SW 1271 (cell line): ENCODE measurements at regions not wholly inside any gene's neighbourhood (a gene's known extent, or its start where the extent isn't known, plus 50 kb on each side); places are given as distances from the start of the nearest gene placed in this dataset.

ENCODE experiments used
- DNase-seq, 2 experiments: peaks; one replicate each; lab custom pipeline; 2025; lab: John Stamatoyannopoulos, UW

DNA sequence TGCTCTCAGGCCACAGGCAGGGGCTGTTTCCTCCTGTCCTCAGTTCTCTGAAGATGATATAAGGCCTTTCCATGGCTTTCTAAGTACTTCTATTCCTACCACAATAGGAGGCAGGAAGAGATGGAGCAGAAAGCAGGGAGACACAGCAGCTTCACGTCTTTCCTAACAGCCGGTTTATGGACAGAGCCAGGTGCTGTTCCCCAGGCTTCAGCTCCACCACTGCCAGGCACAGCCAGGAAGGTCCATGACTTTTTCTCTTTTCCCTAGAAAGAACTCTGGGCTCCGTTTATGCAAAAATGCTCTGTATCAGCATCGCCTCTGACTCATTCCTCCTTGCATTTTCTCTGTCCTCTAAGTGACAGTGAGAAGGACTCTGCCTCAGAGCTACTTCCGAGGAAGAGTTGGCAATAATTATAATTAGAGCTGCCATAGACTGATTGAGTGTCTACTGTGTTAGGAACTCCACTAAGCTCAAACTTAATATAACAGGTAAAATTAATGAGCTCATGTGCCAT, 478.5 kb downstream of the RASEF start:
- DNase-seq, result no peak

DNA sequence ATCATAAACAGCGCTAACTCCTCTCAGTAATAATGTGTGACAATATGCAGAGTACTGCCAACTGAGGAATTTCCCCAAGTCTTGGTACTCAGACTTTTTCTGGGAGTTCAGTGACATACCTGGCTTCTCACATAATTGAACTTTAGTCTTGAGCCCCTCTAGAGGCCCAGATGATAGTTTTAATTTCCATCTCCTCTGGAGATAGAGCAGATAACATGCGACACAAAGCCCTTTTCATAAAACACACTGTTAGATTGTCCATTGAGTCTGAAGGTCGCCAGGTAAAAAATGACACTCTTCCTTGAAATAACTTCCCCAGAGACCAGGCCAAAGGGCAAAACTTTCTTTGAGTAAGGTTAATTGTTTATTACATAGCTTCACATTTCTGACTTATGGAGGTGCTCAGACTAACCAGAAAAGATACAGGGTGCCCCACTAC, 476.0 kb downstream of the RASEF start:
- no peak for DNase-seq

DNA sequence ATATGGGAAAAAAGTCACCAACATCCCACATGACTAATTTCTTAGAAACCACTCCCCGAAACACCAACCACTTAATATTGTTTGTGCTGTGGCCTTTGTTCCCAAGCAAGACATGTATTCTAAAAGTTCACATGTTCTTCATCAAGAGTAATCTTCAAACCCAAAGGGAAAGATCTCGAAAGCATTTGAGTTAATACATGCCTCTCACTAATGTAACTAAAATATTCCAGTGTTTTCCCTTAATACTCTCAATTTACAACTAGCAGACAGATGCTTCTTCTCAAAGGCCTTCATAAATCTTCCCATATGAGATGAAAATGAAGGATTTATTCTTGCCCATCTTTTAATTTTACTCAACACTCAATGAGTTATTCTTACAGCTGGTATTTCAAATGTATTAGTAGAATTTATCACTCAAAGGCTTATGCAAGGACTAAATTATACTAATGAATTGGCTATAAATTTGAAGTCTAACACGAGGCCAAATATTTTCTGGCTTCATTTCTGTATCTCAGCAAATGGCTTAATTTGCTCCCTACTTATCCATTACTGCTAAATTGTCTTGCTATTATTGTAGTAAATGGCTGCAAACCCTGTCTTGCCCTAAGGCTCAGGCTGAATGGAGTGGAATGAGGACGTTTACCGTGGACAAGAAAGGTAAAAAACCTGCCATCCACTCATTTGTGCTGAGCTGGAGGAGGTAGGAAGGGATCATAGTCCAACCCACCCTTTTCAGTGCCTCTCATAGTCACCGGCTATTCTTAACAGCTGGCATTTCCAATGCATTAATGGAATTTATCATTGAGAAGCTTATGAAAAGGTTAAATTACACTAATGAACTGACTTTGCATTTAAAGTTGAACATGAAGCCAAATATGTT, 474.4 kb downstream of the RASEF start:
- no peak for DNase-seq

DNA sequence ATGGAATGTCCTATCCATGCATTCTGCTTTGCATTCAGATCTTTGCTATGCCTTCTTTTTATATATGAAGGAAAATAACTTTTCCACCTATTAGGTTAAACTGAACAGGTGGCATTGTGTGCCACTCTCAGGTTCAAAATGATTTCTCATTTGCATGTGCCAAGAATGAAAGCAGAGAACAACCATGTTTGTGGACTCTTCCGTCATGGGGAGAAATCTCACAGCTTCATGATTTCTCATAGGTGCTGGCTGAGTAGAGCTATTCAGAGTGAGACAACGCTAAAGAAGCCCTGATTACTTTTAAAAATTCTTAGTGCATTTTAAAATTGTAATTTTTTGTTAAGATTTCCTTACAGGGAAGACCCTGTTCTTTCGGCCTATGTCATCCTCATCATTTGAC, 472.1 kb downstream of the RASEF start:
- DNase-seq, result no peak

GRCh38 chr9:82593501-82593900, 469.4 kb downstream of the RASEF start:
- no peak for DNase-seq

DNA sequence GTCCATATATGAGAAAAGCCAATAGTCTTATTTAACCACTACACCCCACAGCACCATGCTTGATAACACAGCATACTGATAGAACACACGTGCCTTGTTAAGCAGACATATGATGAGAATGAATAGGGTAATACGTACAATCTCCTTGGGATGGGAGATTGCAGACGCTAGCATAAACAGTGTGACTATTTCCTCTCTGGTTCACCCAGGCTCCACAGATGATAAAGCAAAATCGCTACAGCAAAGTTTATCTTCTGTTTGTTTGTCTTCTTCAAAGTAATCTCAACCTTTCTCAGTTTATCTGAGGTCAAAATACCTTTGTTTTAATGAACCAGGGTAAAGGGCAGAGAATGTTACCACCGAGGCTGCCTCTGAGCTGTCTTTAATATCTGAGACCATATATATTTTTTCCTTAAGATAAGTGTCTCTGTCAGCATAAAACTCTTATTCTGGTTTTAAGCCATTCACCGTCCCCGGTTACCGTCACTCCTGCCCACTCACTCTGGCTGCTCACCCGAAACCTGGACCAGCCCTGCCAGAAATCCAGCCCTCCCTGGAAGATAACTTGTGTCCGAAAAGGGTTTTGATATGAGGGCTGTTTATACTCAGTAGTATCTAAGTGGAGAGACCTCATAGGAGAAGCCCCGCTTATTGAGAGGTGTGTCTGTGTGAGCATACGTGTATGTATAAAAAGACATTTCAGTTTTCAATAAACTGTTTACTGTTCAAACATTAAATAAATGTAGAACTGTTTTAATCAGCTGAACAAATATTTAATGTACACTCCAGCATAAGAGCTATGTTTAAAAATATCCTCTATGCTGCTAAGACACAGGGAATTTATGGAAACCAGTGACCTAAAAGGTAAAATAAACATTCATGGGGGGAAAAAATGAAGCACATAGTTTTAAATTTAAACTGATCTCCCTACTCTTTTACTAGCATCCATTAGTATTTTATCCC, 465.4 kb downstream of the RASEF start:
- DNase-seq, result no peak

DNA sequence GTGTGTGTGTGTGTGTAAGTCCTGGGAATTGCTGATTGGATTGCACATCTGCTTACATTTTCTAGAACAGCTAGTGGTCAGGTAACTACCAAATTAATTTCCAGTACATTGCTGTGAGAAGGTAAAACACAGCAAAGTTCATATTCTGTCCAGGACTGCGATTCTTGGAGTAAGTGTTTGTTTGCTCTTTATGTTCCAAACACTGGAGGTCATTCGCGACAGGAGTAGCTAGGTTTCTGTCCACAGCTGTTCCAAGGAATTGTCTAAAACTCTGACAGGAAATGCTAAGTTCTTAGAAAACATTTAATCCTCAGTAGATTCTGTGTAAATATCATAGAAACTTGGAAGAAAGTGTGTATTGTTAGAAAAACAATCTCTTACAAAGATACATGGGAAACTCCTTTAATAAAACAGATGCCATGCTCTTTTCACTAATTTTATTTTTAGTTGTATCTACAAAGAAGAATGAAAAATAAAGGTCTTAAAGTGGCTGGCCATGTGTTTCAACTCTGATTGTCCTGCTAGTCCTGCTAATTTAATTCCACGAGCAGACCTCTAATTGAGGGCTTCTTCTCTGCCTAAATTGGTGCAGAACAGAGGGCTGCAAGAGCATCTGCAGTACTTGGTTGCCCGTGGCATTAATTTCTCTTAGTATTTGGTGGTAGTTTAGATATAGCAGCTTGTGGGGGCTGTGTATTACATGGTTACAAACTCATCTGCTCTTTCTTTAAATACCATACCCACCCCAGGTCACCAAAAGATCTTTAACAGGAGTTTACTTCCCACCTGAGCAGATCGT, 464.5 kb downstream of the RASEF start:
- no peak for DNase-seq

- no peak for DNase-seq
These were observed 463.5 kb downstream of the RASEF start for GRCh38 chr9:82599336-82599949.

GRCh38 chr9:82600536-82601292, 462.2 kb downstream of the RASEF start:
- no peak for DNase-seq

DNA sequence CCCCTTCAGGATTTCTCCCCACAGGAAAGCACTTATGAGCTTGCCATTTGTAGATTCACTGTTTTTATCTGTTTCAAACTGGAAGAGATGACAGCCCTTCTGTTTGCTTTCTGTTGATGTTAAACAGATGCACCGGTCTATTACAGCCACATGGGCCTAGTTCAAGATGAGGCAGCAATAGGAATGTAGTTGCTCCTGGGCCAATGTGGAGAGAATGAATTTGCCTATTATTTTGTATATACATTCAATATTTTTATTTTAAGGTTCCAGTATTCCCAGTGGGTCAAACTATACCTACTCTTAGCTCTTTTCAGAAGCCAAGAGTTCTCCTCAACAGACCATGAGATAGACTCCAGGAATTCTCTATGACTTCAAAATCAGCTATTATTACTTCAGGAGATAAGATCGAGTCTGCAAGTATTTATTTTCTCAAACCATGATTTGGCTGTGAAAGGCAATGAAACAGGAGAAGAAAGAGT, 461.6 kb downstream of the RASEF start:
- no peak for DNase-seq

- DNase-seq, result no peak
These were observed 457.8 kb downstream of the RASEF start for GRCh38 chr9:82604947-82605656.

GRCh38 chr9:82605657-82606031, 457.3 kb downstream of the RASEF start:
- DNase-seq, result no peak

- DNase-seq, result no peak
These were observed 456.9 kb downstream of the RASEF start for GRCh38 chr9:82606071-82606470.

DNA sequence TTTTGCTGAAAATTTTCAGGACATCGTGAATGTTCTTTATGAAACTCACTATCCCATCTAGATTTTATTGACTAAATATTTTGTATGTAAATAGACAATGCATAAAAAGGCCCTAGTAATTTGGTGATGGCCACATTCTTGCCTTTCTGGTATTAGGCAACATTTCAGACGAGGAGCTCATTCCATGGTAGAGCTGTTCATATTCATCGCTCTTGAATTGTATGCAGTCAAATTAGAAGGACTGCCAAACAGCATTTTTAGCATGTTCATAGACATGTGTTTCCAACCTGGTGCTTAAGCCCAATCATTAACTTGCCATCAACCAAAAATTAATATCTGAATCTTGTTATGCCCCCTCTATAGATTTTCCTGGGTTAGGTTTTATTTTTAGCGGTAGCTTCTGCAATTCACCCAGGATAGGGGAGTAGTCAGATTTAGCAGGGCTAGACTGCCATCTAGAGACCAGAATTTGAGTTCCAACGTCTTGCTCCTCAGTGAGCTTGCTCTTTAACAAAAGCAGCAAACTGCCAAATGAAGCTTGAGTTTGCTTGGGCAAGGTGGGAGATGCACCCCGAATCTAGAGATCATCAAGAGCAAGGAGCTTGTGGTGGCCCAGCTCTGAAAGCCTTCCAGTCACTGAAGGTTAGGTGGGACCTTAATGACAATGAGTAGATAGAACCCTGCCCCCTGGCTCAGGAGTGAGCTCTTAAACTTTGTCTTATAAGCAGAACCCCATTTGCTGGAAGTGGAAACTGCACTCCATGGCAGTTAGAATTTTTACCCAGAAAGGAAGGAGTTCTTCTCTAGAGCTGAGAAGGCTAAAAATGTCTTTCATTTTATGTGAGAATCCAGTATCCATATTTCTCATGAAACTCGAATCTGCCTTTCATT, 456.2 kb downstream of the RASEF start:
- DNase-seq, result peak in 1 of 2 experiments; percentile 33

DNA sequence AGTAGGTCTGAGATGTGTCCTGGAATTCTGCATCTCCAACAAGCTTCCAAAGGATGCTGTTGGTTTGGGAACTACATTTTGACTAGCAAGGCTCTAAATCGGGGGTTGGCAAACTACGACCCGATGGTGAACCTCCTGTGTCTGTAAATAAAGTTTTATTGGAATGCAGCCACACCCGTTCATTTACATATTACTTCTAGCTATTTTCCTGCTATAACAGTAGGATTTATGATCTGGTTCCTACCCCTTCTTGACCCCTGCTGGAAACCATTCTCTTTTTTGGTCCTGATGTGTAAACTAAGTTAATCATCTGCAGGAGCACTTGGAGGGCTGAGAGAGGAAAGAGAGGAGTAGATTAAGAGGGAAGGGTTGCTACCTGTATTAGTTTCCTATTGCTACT, 454.5 kb downstream of the RASEF start:
- no peak for DNase-seq

GRCh38 chr9:82612942-82613341, 450.0 kb downstream of the RASEF start:
- no peak for DNase-seq

GRCh38 chr9:82613498-82613897, 449.4 kb downstream of the RASEF start:
- no peak for DNase-seq

DNA sequence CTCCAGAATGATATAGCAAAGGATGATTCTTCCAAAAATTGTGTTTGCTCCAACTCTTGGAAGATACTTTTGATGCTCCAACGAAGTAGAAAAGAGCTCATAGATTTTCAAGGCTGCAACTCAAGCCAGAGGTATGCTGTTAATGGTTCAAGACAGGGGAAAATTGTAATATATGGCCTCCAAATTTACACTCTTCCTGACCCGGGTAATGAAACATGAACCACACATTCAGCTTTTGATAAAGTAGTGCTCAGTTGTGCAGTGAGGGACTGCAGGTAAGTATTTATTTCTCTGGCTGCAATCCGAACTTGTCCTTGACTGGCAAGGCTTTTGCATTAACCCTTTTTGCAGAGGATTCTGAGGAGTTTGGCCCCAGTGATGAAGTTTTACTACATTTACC, 446.4 kb downstream of the RASEF start:
- DNase-seq, result no peak

DNA sequence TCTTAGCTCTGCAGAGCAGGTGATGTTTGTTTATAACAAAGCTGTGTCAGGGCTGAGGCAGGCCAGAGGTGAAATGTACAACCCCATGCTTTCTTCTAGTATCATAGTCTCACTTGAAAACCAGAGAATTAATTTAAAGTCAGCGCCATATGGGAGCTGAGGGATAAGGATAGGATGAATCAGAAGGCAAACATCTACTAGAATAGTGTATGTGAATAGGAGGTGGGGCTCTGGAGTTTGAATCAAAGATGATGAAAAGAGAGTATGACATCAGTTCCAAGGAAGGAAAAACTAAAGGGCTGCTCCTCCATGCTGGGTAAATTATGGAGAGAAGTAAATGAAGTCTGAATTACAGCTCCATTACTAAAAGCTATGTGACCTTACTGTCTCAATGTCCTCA, 441.5 kb downstream of the RASEF start:
- DNase-seq, result no peak
